RPMI8226 (cell line): ENCODE measurements at regions not wholly inside any gene's neighbourhood (a gene's known extent, or its start where the extent isn't known, plus 50 kb on each side); places are given as distances from the start of the nearest gene placed in this dataset.
A peak's percentile ranks its signal among the peaks of the same experiment; 100 is the strongest.

ENCODE experiments used
- DNase-seq: peaks from one replicate; pipeline ENCODE4 v3.0.0-alpha.2; 2015

DNA sequence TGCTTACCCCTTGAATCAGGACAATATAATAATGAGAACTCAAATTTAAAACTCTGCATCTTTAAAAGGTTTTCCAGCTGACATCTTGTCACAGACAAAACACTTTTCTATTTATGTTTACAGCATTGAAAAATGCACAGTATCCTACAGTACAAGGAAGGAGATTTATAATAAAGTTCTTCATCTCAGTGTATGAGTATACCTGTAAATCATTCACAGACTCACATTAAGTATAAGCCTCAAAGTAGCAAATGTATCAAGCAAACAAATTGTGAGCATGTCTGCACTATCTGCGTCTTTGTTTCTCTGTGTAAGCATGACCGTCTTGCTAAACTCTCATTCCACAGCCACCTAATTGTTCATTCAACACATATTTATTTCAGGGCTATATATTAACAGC, 52.8 kb downstream of the PPP1R2C start:
- no peak for DNase-seq

DNA sequence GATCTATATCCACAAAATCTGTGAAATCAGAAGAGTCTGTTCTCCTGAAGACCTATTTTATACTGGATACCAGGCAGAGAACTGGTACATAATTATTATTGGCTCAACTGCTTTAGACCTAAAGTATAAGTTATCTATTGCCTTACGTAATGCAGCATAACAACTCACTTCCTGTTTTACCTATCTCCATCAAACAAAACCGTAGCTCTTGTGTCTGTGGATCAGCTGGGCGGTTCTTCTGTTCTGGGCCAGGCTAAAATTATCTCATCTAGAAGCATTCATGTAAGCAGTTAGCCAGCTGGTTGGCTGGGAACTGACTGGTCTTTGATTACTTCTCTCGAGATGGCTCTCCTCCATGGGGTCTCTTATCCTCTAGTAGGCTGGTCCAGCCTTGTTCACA, 57.8 kb downstream of the PPP1R2C start:
- DNase-seq = no peak

- DNase-seq = no peak
Observed at GRCh38 chrX:42715701-42716262, 62.2 kb downstream of the PPP1R2C start.

DNA sequence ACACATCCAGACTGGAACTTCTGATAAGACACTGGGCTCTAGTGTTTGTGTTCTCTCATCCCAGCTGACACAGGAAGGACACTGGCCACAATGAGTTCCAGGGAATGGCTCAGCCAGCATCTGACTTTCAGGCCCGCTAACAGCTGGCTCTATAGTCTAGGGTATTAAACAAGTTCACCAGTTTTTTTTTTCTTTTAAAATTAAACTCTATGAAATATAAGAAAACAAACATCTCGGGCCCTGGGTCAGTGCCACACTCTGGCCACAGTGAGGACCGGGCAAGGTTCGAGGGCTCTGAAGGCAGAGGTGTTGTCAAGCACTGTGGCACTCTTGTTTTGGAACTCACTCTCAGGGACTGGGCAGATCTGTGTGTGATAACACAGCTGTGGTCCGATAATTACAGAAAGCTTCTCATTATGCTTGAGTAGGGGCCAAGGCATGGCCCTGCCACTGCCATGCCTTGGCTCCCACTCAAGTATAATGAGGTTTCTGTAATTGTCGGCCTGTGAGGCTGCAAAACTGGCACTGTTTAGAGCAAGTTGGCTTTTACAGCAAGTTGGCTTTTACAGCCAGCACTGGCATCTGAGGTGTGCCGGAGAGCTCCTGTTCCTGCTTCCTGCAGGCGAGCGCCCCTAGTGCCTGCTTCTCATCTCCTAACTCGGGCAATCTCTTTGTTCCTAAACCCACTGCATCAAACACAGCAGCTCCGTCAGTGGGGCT, 62.8 kb downstream of the PPP1R2C start:
- DNase-seq = peak; percentile 57

DNA sequence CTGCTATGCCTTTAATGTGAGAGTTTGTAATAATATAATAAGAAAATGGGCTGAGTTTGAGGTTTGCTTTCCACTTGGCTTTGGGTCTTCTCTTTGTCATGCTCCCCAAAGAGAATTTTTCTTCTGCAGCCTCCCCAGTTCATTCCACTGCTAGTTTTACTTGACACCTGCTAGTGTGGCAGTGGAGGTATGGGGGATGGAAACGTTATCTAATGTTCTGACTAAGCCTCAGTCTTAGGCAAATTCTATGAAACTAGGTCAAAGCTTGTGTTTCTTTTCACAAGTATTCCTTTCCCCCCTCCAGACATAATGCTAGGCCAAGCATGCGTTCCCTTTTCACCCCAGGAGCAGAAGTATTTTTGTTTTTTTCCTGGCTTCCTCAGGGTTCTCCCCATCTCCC, 67.5 kb downstream of the PPP1R2C start:
- DNase-seq = no peak

DNA sequence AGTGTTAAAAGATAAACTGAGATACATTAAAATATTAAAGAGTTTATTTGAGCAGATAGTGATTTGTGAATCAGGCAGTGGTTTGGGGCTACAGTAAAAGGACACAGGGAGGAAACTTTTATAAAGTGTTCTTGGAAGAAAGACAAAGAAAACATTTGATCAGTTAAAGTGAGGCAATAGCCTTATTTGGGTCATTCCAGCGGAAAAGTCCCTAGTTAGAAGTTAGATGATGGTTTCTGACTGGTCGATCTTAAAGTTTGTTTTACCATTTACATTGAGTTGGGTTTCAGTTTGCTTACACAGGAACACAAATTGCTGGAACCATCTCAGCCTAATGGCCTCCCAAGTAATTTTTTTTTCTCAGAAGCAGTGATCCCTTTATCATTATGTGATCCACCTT, 69.7 kb downstream of the PPP1R2C start:
- DNase-seq = no peak

DNA sequence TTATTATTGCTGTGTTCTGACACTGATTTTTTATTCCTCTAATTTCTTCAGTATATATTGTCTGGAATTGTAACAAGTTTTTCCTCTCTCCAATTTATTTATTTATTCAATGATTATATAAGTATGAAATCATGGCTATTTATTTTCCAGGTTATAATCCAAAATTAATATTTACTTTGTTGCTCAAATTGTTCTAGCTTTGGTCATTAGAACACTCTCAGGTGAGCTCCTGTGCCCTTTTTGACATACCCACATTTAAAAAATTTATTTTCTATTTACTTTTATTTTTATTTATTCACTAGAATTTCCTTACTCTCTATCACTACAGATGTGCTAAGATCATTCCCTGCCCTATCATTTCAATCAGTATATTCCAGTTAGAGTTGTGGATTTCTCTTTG, 70.2 kb downstream of the PPP1R2C start:
- no peak for DNase-seq

- DNase-seq = no peak
Observed at GRCh38 chrX:42704454-42704853, 73.5 kb downstream of the PPP1R2C start.

DNA sequence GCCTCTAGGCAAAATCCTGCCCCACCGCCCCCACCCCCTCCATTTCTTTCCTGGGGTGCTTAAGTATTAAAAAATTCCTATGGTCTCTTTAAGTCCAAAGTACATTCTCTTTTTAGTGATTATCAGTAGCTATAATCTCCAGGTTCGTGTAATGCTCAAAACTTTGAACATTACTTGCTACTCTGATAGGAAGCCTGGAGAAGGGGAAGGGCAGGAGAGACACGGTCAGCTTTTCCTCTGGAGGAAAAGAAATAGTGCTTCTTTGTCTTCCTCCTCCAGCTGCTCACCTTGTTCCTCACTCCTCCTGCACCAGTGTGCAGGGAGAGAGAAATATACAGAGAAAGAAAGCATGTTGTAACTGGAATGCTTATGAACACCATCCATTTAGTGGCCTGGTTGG, 80.4 kb downstream of the PPP1R2C start:
- DNase-seq = no peak

DNA sequence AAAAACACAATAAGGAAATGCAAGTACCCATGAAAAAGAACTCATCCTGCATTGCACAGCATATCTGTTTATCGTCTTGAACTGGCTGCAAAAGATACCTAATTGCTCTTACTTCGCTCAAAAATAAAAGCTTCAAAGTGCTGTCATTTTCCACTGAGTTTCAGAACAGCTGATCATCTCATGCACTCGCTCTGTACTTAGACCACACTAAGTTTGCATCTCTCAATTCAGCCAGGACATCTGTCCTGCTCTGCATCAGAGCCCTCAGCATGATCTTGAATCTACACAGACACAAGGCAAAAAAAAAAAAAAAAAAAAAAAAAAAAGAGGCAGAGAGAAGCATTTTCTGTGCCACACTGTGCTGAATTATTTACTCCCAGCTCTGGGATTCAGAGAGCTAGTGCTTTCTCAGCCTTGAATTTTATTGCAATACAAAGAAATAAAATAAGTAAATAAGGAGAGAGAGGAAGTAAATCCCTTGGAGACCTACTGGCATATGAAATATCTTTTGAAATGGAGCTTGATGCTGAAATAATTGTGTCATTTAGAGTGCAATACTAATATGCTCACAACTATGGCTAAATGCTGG, 81.3 kb downstream of the PPP1R2C start:
- DNase-seq = no peak

- no peak for DNase-seq
Observed at GRCh38 chrX:42695800-42696358, 82.1 kb downstream of the PPP1R2C start.

DNA sequence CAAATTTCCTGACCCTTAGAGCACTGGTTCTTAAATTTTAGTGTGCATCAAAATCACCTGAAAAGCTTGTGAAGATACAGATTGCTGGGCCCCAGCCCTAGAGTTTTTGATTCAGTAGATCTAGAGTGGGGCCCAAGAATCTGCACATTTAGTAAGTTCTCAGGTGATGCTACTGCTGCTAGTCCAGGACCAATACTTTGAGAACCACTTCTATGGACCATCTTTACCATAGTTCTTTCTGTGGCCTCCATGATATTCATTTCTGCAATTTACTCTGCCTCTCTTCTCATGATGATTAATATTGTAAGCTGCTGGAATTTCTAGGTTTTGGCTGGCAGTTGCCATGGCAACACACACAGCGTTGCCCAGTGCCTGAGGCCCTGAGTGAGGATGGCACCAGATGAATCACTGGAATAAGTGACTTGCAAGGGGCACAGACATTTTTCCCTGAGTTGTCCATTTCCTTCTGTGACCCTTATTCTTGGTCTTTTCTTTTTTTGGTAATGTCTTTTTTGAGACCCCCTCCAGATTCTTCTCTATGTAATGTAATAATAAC, 83.6 kb downstream of the PPP1R2C start:
- no peak for DNase-seq

- no peak for DNase-seq
Observed at GRCh38 chrX:42691196-42691595, 86.8 kb downstream of the PPP1R2C start.

DNA sequence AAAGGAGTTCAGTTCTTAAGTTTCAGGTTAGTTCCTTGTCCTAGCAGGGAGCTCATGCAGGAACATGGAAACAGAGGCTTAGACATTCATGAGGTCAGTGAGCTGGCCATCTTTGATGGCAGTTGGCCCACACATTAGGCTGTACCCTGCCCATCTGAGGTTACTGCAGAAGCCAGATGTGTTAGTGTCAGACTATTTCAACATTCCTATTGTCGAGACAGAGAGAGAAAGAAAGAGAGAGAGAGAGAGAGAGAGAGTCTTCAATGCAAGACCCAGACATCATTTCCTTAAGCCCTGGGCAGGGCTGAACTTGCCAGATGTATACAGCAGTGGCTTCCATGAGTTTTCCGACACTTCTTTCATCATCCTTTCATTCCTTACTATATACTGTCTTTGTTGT, 91.3 kb downstream of the PPP1R2C start:
- DNase-seq = no peak

- DNase-seq = no peak
Observed at GRCh38 chrX:42686296-42686695, 91.7 kb downstream of the PPP1R2C start.

DNA sequence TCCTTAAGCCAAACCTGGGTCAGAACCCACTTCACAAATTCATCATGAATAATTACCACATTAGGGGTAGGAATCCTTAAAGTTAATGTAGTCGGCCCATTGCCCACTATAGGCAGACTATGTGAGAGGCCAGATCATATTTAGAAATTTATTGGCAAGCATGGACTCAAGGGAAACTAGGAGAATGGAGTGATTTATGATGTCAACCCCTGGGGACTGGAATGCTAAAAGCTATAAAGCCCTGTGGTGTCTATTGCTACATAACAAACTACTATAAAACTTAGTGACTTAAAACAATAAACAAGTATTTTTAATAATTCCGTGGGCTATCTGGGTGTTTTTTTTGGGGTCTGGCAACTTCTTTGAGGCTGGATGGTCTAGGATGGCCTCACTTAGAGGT, 93.9 kb downstream of the PPP1R2C start:
- no peak for DNase-seq

GRCh38 chrX:42680666-42681065, 97.3 kb downstream of the PPP1R2C start:
- DNase-seq = no peak

- DNase-seq = no peak
Observed at GRCh38 chrX:42678133-42678532, 99.8 kb downstream of the PPP1R2C start.

GRCh38 chrX:42673301-42673810, 104.6 kb downstream of the PPP1R2C start:
- no peak for DNase-seq

GRCh38 chrX:42664680-42665079, 113.3 kb downstream of the PPP1R2C start:
- DNase-seq = no peak

- DNase-seq = no peak
Observed at GRCh38 chrX:42628471-42628870, 149.5 kb downstream of the PPP1R2C start.

DNA sequence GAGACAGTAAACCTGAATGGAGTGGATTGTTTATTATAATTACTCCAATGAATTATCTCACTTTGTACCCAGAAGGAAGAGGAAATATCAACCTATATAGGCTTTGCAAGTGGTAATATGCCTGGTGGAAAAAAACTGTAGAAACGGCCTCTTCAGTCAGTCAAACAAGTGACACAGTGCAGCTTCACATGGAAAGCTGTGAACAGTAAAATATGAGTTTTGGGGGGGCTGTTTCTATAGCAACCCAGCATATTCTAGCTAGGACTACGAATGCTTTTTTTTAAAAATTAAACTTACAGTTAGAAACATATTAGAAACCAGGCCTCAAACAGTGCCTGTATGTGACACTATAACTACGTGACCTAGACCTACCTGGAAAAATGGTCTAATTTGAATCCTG, 150.1 kb downstream of the PPP1R2C start:
- DNase-seq = no peak

DNA sequence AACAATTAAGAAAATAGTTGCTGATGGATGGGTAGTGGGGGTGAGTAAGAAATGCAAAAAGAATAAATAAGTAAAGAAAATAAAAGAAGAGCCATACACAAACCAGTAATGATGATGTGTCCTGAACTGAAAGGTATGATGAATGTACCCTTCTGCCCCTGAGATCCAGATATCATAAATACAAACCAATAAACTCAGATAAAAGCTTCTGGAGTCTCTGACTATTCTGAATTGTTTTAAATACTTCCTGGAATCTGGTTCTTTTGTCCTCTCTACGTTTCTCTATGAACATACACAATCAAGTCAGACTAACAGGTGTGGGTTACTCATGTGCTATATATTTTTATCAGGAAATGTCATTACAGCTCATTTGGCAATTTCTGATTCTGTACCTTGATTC, 153.4 kb downstream of the PPP1R2C start:
- DNase-seq = no peak

DNA sequence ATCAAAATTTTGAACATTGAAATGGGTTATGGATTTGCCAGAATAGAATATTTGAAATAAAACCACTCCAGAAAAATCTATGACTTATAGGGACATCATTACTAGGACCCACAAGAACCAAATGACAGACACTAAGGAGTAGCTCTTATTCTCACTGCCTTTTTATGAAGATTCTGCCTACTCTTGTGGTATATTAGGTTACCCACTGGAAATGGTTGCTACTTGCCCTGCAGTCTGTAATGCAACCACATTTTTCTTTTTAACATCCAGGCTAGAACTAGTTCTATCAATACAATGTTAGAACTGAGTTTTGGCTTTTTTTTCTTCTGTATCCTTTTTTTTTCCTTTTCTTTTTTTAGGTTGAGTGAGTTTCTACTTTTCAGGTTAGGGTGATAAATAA, 158.9 kb downstream of the PPP1R2C start:
- no peak for DNase-seq
